ENCODE measurements at regions not wholly inside any gene's neighbourhood (a gene's known extent, or its start where the extent isn't known, plus 50 kb on each side); places are given as distances from the start of the nearest gene placed in this dataset.

- TF ChIP-seq CTCF (IDR thresholded peaks at IDR 0.05) (no peak), POLR2A (IDR thresholded peaks at IDR 0.05) (no peak)
Observed at GRCh38 chr13:26910754-26911465, 150.3 kb upstream of the GPR12 start.
